A673 (cell line): ENCODE measurements at regions not wholly inside any gene's neighbourhood (a gene's known extent, or its start where the extent isn't known, plus 50 kb on each side); places are given as distances from the start of the nearest gene placed in this dataset.

Experiments
- BruUV-seq: library from RNA; stranded (reverse); fragments of 400-500 nt; replicated peaks from 2 replicates; lab custom pipeline; 2021; lab: Mats Ljungman, UMichigan
- CTCF ChIA-PET: fragments of 300-600 bp; sonication (Branson Sonifier 250); formaldehyde crosslinking; loops from one replicate; lab custom pipeline; 2022; ENCODE audit warnings: antibody characterized with exemption; lab: Charles Lee
- POLR2A ChIA-PET: fragments of 300-600 bp; sonication (Branson Sonifier 250); formaldehyde crosslinking; loops from one replicate; lab custom pipeline; 2022; ENCODE audit warnings: antibody characterized with exemption; ENCODE audit not compliant: low non-redundant PET; lab: Charles Lee
- DNase-seq: peaks from one replicate; pipeline ENCODE4 v3.0.0-alpha.2; 2015; ENCODE audit warnings: low spot score
- H3K27ac ChIP-seq: fragments of 200-600 bp; sonication (generic); 2 replicates; pipeline ENCODE4 v1.5.1; 2016; ENCODE audit warnings: mixed run types, low read depth, mild to moderate bottlenecking, mixed read lengths, antibody characterized with exemption, low read length; ENCODE audit not compliant: poor library complexity, severe bottlenecking
- H3K27me3 ChIP-seq: fragments of 200-600 bp; sonication (generic); replicated peaks from 2 replicates; pipeline ENCODE4 v1.6.1; 2017; ENCODE audit warnings: mixed run types, low read depth, mild to moderate bottlenecking, mixed read lengths, antibody characterized with exemption, low read length; ENCODE audit not compliant: insufficient read depth, poor library complexity
- H3K36me3 ChIP-seq: fragments of 200-600 bp; sonication (generic); 2 replicates; pipeline ENCODE4 v1.6.1; 2016; ENCODE audit warnings: mixed run types, mild to moderate bottlenecking, mixed read lengths, antibody characterized with exemption, low read length; ENCODE audit not compliant: insufficient read depth, poor library complexity, severe bottlenecking
- H3K4me1 ChIP-seq: fragments of 200-600 bp; sonication (generic); 2 replicates; pipeline ENCODE4 v1.6.1; 2017; ENCODE audit warnings: mixed run types, mild to moderate bottlenecking, mixed read lengths, antibody characterized with exemption, low read length; ENCODE audit not compliant: insufficient read depth, poor library complexity, severe bottlenecking
- H3K4me3 ChIP-seq: fragments of 200-600 bp; sonication (generic); 2 replicates; pipeline ENCODE4 v1.5.1; 2016; ENCODE audit warnings: low read depth, mixed run types, mild to moderate bottlenecking, mixed read lengths, low read length; ENCODE audit not compliant: poor library complexity, severe bottlenecking
- H3K9me3 ChIP-seq: fragments of 200-600 bp; sonication (generic); 2 replicates; pipeline ENCODE4 v1.6.1; 2016; ENCODE audit warnings: mixed run types, low read depth, mild to moderate bottlenecking, mixed read lengths, antibody characterized with exemption, low read length; ENCODE audit not compliant: poor library complexity, severe bottlenecking
- CTCF ChIP-seq: fragments of 300-800, 200-600 bp; sonication (generic); conservative IDR thresholded peaks from 2 replicates; pipeline ENCODE4 v1.5.1; 2017; ENCODE audit warnings: low read depth, mild to moderate bottlenecking, antibody characterized with exemption, low read length, moderate library complexity, mixed read lengths
- EZH2 ChIP-seq: fragments of 200-600 bp; sonication (generic); IDR thresholded peaks from 2 replicates; pipeline ENCODE4 v1.6.1; 2017; ENCODE audit warnings: borderline replicate concordance, low read depth, mild to moderate bottlenecking, mixed read lengths, antibody characterized with exemption, low read length; ENCODE audit not compliant: poor library complexity, severe bottlenecking
- intact Hi-C: fragments of 100-400 bp; cut with micrococcal nuclease; formaldehyde crosslinking; loops from one replicate; pipeline ENCODE4 v1.10.0; 2022; ENCODE audit not compliant: unreplicated experiment

GRCh38 chr5:67267512-67268216 lies 71.1 kb upstream of the CD180 start:
- POLR2A ChIA-PET: interaction anchor here (0.7 kb wide), 1 partner anchor 22 kb away, joined by 7 read pairs; no protein-coding TSS in a partner anchor
- CTCF ChIA-PET: interaction anchor here (0.7 kb wide), 1 partner anchor 128 kb away, joined by 3 read pairs; no protein-coding TSS in a partner anchor
- intact Hi-C loops: no loop called here
- TF ChIP-seq EZH2 (no peak), CTCF (no peak)
- Histone ChIP-seq H3K27me3 (no peaks in the 10 kb centered on the region), H3K27ac (peak overlapping the region; percentile 88), H3K4me1 (peaks cover 42% of the 10 kb centered on the region), H3K9me3 (no peaks in the 10 kb centered on the region), H3K4me3 (no peak overlapping the region), H3K36me3 (no peaks in the 10 kb centered on the region)
- DNase-seq: no peak
- BruUV-seq: no TSS peak

- H3K27me3 ChIP-seq: no peaks in the 10 kb centered on the region
- POLR2A ChIA-PET: no interaction called here
- DNase-seq: no peak
- H3K4me1 ChIP-seq: peaks cover 42% of the 10 kb centered on the region
- no TSS peak for BruUV-seq
- peak overlapping the region; percentile 88 for H3K27ac ChIP-seq
- no peak overlapping the region for H3K4me3 ChIP-seq
- H3K9me3 ChIP-seq: no peaks in the 10 kb centered on the region
- intact Hi-C loops: no loop called here
- TF ChIP-seq EZH2 (no peak), CTCF (no peak)
- no peaks in the 10 kb centered on the region for H3K36me3 ChIP-seq
- CTCF ChIA-PET: no interaction called here
Observed at GRCh38 chr5:67266654-67267350, 70.2 kb upstream of the CD180 start.

- TF ChIP-seq CTCF (no peak), EZH2 (no peak)
- Histone ChIP-seq H3K9me3 (no peaks in the 10 kb centered on the region), H3K4me3 (no peak overlapping the region), H3K4me1 (peaks cover 42% of the 10 kb centered on the region), H3K27me3 (no peaks in the 10 kb centered on the region), H3K36me3 (no peaks in the 10 kb centered on the region), H3K27ac (no peak overlapping the region)
- intact Hi-C loops: no loop called here
- no peak for DNase-seq
- no TSS peak for BruUV-seq
- ChIA-PET POLR2A (no interaction called here), CTCF (no interaction called here)
Observed at GRCh38 chr5:67265951-67266350, 69.4 kb upstream of the CD180 start.
